GM12873 (cell line): ENCODE measurements at regions not wholly inside any gene's neighbourhood (a gene's known extent, or its start where the extent isn't known, plus 50 kb on each side); places are given as distances from the start of the nearest gene placed in this dataset.

Experiments
- TF ChIP-seq, protein P1 (sequence below): IDR thresholded peaks from 2 replicates; pipeline ENCODE4 v1.5.1; 2012; ENCODE audit warnings: low read depth, mild to moderate bottlenecking, moderate library complexity, low read length, control low read depth; ENCODE audit not compliant: insufficient read depth; ENCODE audit errors: missing control alignments

DNA sequence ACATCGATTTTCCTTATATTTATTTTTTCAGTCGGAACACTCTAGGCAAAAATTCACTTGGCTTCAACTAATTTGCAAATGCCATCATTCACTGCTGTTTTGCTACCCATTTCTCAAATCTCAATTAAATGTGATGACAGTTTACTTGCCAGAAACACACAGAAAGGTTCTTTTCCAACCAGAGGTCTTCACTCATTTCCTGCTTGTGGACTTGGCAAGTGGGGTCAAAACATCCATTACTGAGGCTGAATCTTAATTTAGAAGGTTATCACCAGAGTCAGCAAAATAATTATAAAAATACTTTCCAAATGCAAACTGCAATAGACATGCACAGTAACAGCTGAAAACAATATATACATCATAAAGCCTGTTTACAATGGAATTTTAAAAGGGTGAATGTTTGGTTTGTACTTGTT, 625.4 kb upstream of the TBL1XR1 start:
- TF ChIP-seq, protein P1, sequence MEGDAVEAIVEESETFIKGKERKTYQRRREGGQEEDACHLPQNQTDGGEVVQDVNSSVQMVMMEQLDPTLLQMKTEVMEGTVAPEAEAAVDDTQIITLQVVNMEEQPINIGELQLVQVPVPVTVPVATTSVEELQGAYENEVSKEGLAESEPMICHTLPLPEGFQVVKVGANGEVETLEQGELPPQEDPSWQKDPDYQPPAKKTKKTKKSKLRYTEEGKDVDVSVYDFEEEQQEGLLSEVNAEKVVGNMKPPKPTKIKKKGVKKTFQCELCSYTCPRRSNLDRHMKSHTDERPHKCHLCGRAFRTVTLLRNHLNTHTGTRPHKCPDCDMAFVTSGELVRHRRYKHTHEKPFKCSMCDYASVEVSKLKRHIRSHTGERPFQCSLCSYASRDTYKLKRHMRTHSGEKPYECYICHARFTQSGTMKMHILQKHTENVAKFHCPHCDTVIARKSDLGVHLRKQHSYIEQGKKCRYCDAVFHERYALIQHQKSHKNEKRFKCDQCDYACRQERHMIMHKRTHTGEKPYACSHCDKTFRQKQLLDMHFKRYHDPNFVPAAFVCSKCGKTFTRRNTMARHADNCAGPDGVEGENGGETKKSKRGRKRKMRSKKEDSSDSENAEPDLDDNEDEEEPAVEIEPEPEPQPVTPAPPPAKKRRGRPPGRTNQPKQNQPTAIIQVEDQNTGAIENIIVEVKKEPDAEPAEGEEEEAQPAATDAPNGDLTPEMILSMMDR, result no peak

DNA sequence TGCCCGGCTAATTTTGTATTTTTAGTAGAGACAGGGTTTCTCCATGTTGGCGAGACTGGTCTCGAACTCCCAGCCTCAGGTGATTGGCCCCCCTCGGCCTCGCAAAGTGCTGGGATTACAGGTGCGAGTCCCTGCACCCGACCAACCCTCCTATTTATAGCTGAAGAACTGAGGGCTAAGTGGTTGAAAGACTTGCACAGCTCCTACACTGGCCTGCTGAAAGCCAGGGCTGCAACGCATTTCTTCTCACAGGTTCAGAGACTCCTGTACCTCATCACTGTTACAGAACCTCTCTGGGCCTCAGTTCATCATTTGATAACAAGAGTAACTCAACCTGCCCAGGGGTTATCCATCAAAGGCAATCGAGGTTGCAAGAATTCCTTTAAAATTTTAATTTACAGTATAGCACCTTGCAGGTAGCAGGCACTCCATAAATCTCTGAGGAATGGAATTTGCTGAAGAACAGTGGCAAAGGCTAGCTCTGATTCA, 626.5 kb upstream of the TBL1XR1 start:
- TF ChIP-seq, protein P1, result no peak

- TF ChIP-seq, protein P1, result no peak
Measured at GRCh38 chr3:177824190-177824786, 627.0 kb upstream of the TBL1XR1 start.

GRCh38 chr3:177824841-177825240, 627.6 kb upstream of the TBL1XR1 start:
- TF ChIP-seq, protein P1, result no peak

DNA sequence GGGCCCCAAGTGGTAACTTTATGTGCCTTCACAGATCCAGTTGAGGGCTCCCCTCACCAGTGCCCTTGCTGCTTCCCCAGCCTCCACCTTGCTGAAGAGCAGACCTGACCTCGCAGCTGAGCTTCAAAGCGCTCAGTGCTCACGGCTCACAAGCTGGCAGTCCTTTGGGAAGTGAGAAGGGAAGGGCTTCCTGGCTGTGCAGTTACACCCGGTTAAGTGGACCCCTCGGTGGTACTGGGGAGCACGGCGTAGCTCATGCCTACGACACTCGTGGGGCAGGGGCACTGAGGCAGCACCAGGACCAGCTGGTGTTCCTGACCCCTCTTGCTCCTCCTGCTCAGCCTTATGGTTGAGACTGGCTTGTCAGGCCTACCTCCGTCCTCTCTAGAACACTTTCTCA, 629.0 kb upstream of the TBL1XR1 start:
- TF ChIP-seq, protein P1, result no peak

GRCh38 chr3:177827511-177828207, 630.4 kb upstream of the TBL1XR1 start:
- TF ChIP-seq, protein P1, result no peak

GRCh38 chr3:177828208-177828565, 630.9 kb upstream of the TBL1XR1 start:
- TF ChIP-seq, protein P1, result no peak
